ENCODE measurements at regions not wholly inside any gene's neighbourhood (a gene's known extent, or its start where the extent isn't known, plus 50 kb on each side); places are given as distances from the start of the nearest gene placed in this dataset.

DNA sequence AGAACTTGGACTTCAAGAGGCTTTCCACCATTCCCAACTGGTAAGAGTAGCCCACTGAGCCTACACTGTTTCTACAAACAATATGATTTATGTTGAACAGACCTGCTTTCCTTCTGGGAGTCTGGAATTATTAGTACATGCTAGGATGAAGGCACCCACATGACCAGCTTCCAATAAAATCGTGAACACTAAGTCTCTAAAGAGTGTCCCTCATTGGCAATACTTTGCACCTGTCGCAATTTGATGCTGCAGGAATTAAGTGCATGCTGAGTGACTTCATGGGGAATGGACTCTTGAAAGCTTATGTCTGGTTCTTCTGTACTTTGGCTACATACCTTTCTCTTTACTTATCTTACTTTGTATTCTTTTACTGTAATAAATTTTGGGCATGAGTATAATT is 305.2 kb upstream of the GHITM start:
- Histone ChIP-seq H2BK120ac (replicated peaks; ENCODE audit: low read depth, low read length) (no peak overlapping the region), H4K20me1 (replicated peaks in 1 of 2; ENCODE audit: control insufficient read depth in 1 of 2, insufficient read depth in 2 of 2, low read length in 2 of 2) (no peaks in the 10 kb centered on the region), H3K14ac (ENCODE audit: insufficient read length) (no peak overlapping the region), H3K4me1 (replicated peaks in 1 of 4; ENCODE audit: control insufficient read depth in 3 of 4, insufficient read depth in 4 of 4, low read length in 3 of 4) (no peaks in the 10 kb centered on the region), H3K79me1 (ENCODE audit: low read depth, low read length) (no peaks in the 10 kb centered on the region), H3K4me3 (ENCODE audit: extremely low read depth in 1 of 4, insufficient read depth in 2 of 4, low read depth in 3 of 4, low read length in 4 of 4) (no peak overlapping the region), H3K18ac (ENCODE audit: extremely low read depth, low read length) (no peak overlapping the region), H3K79me2 (ENCODE audit: control insufficient read depth in 1 of 2, insufficient read depth in 2 of 2, low read length in 2 of 2) (no peaks in the 10 kb centered on the region), H3K36me3 (ENCODE audit: control insufficient read depth in 2 of 4, insufficient read depth in 4 of 4, low read length in 3 of 4) (no peaks in the 10 kb centered on the region), H2AK5ac (ENCODE audit: low read depth, low read length) (no peak overlapping the region), H2BK20ac (ENCODE audit: low read length) (no peak overlapping the region), H3K4ac (replicated peaks; ENCODE audit: insufficient read length, low read depth, low read length) (no peak overlapping the region), H3K4me2 (ENCODE audit: insufficient read depth in 1 of 2, low read depth in 2 of 2, low read length in 2 of 2) (no peak overlapping the region), H4K91ac (replicated peaks; ENCODE audit: insufficient read length, low read length) (no peak overlapping the region), H3K23ac (ENCODE audit: insufficient read length) (no peak overlapping the region), H3K23me2 (ENCODE audit: low read depth, low read length) (no peaks in the 10 kb centered on the region), H2AFZ (ENCODE audit: low read length) (no peak overlapping the region), H3K9ac (replicated peaks in 1 of 4; ENCODE audit: extremely low read depth in 1 of 4, low read depth in 3 of 4, low read length in 3 of 4) (no peak overlapping the region), H3K27me3 (replicated peaks in 1 of 4; ENCODE audit: control insufficient read depth in 3 of 4, extremely low read depth in 1 of 4, insufficient read depth in 3 of 4, low read length in 3 of 4) (no peaks in the 10 kb centered on the region), H2BK12ac (ENCODE audit: low read depth, low read length) (no peak overlapping the region), H4K5ac (ENCODE audit: insufficient read length, low read depth, low read length) (no peak overlapping the region), H2BK15ac (ENCODE audit: low read length) (no peak overlapping the region), H3K56ac (replicated peaks; ENCODE audit: insufficient read length, low read depth, low read length) (no peak overlapping the region), H4K8ac (ENCODE audit: extremely low read depth, insufficient read depth, low read length) (no peak overlapping the region), H3K9me3 (ENCODE audit: insufficient read depth in 2 of 2, low read depth in 1 of 2, low read length in 1 of 2) (no peaks in the 10 kb centered on the region), H3K27ac (ENCODE audit: low read depth, low read length) (no peak overlapping the region), H2BK5ac (ENCODE audit: low read depth, low read length) (no peak overlapping the region)
- DNase-seq (ENCODE audit: low read depth in 1 of 2, low spot score in 2 of 2) (no peak), FAIRE-seq (no peak)
- TF ChIP-seq SIX5 (IDR thresholded peaks at IDR 0.05; ENCODE audit: low read depth, low read length) (no peak), JUND (IDR thresholded peaks at IDR 0.05; ENCODE audit: low read length) (no peak), HDAC2 (IDR thresholded peaks at IDR 0.05; ENCODE audit: borderline replicate concordance in 1 of 2, low read depth in 2 of 2, low read length in 2 of 2) (no peak)
- 62% methylated on average over 2 of the region's 2 CpGs; no CpG with 5 or more reads in 1 of the 2 experiments for WGBS, 2 experiments (ENCODE audit: extremely low coverage in 1 of 2, insufficient coverage in 1 of 2, insufficient read length in 1 of 2, insufficient replicate concordance in 2 of 2, low coverage in 1 of 2, low lambda C conversion rate in 2 of 2, missing lambda C conversion rate in 1 of 2)
- ChIA-PET POLR2A (ENCODE audit: partially characterized antibody) (no interaction called here), CTCF (ENCODE audit: partially characterized antibody) (no interaction called here)
